ENCODE measurements at regions not wholly inside any gene's neighbourhood (a gene's known extent, or its start where the extent isn't known, plus 50 kb on each side); places are given as distances from the start of the nearest gene placed in this dataset.

GRCh38 chr10:130242513-130242912 lies 106.3 kb downstream of the GLRX3 start:
- no peak overlapping the region for H3K27ac ChIP-seq (replicated peaks)
- TF ChIP-seq CTCF (IDR thresholded peaks at IDR 0.05; ENCODE audit: insufficient read depth, low read length) (no peak), SPI1 (IDR thresholded peaks at IDR 0.05; ENCODE audit: borderline replicate concordance, low read depth) (no peak), POLR2AphosphoS5 (IDR thresholded peaks at IDR 0.05; ENCODE audit: low read depth) (no peak), GABPA (IDR thresholded peaks at IDR 0.05; ENCODE audit: low read depth) (no peak)
- TF ChIP-seq, protein P1, sequence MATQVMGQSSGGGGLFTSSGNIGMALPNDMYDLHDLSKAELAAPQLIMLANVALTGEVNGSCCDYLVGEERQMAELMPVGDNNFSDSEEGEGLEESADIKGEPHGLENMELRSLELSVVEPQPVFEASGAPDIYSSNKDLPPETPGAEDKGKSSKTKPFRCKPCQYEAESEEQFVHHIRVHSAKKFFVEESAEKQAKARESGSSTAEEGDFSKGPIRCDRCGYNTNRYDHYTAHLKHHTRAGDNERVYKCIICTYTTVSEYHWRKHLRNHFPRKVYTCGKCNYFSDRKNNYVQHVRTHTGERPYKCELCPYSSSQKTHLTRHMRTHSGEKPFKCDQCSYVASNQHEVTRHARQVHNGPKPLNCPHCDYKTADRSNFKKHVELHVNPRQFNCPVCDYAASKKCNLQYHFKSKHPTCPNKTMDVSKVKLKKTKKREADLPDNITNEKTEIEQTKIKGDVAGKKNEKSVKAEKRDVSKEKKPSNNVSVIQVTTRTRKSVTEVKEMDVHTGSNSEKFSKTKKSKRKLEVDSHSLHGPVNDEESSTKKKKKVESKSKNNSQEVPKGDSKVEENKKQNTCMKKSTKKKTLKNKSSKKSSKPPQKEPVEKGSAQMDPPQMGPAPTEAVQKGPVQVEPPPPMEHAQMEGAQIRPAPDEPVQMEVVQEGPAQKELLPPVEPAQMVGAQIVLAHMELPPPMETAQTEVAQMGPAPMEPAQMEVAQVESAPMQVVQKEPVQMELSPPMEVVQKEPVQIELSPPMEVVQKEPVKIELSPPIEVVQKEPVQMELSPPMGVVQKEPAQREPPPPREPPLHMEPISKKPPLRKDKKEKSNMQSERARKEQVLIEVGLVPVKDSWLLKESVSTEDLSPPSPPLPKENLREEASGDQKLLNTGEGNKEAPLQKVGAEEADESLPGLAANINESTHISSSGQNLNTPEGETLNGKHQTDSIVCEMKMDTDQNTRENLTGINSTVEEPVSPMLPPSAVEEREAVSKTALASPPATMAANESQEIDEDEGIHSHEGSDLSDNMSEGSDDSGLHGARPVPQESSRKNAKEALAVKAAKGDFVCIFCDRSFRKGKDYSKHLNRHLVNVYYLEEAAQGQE (IDR thresholded peaks at IDR 0.05; ENCODE audit: insufficient replicate concordance, low read depth): no peak
- H3K4me3 ChIP-seq (replicated peaks; ENCODE audit: insufficient read depth, low read length): no peak overlapping the region
- no peak for DNase-seq (ENCODE audit: low read depth in 1 of 2, low spot score in 1 of 2)
- no peaks in the 10 kb centered on the region for H3K27me3 ChIP-seq (ENCODE audit: insufficient read depth, poor library complexity, severe bottlenecking)

GRCh38 chr10:130243015-130243414 lies 106.8 kb downstream of the GLRX3 start:
- Histone ChIP-seq H3K27me3 (ENCODE audit: insufficient read depth, poor library complexity, severe bottlenecking) (no peaks in the 10 kb centered on the region), H3K27ac (replicated peaks) (no peak overlapping the region), H3K4me3 (replicated peaks; ENCODE audit: insufficient read depth, low read length) (no peak overlapping the region)
- DNase-seq (ENCODE audit: low read depth in 1 of 2, low spot score in 1 of 2): peak in 1 of 2 experiments; percentile 60
- TF ChIP-seq, protein P1 (IDR thresholded peaks at IDR 0.05; ENCODE audit: insufficient replicate concordance, low read depth): no peak
- TF ChIP-seq CTCF (IDR thresholded peaks at IDR 0.05; ENCODE audit: insufficient read depth, low read length) (no peak), SPI1 (IDR thresholded peaks at IDR 0.05; ENCODE audit: borderline replicate concordance, low read depth) (peak; percentile 76), POLR2AphosphoS5 (IDR thresholded peaks at IDR 0.05; ENCODE audit: low read depth) (peak; percentile 56; the same call in 1 of the 2 replicates), GABPA (IDR thresholded peaks at IDR 0.05; ENCODE audit: low read depth) (no peak)

DNA sequence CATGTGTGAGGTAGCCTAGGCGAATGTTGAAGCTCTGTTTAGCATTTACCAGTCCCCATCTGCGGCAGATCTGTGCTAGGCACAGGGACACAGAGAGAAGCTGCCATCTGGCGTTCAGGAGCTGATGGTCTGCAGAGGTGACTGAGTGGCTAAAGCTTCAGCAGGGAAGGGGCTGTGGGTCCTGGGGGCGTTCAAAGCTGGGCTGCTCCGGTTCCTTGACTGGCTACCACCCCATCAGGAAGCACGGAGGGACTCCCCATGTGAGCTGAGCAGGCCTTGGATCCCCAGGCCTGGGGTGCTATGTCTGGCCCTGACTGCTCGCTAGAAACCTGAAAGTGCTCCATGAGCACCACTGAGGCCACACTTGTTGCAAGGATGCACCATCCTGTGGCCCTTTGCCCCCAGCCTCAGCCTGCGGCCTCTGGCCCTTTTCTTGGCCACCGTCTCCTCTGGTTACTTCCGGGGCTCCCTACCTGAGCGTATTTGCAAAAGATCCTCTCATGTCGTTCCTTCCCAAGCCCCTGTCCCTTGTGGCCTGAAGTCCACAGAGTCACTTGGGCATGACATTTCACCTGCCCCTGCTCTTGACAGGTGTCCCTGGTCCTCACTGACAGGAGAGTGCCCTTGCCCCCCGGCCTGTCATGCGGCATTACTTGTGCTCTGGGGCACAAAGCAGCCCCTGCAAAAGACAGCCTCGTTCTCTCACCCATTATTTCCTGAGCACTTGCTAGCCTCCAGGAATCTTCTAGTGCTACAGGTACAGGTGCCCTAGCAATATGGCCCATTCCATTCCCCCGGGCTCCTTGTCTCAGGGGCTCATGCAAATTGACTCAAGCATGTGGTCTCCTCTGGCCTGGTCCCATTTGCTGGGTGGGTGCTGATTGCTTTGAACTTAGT lies 108.1 kb downstream of the GLRX3 start:
- Histone ChIP-seq H3K27me3 (ENCODE audit: insufficient read depth, poor library complexity, severe bottlenecking) (no peaks in the 10 kb centered on the region), H3K4me3 (replicated peaks; ENCODE audit: insufficient read depth, low read length) (no peak overlapping the region), H3K27ac (replicated peaks) (no peak overlapping the region)
- DNase-seq (ENCODE audit: low read depth in 1 of 2, low spot score in 1 of 2): no peak
- TF ChIP-seq GABPA (IDR thresholded peaks at IDR 0.05; ENCODE audit: low read depth) (no peak), POLR2AphosphoS5 (IDR thresholded peaks at IDR 0.05; ENCODE audit: low read depth) (no peak), SPI1 (IDR thresholded peaks at IDR 0.05; ENCODE audit: borderline replicate concordance, low read depth) (no peak), CTCF (IDR thresholded peaks at IDR 0.05; ENCODE audit: insufficient read depth, low read length) (no peak)
- TF ChIP-seq, protein P1 (IDR thresholded peaks at IDR 0.05; ENCODE audit: insufficient replicate concordance, low read depth): no peak
